SK-N-MC (cell line): ENCODE measurements at regions not wholly inside any gene's neighbourhood (a gene's known extent, or its start where the extent isn't known, plus 50 kb on each side); places are given as distances from the start of the nearest gene placed in this dataset.

ENCODE experiments used
- DNase-seq: peaks from one replicate; pipeline ENCODE4 v3.0.0-alpha.2; 2011; ENCODE audit warnings: low read depth, low spot score
- H3K27ac ChIP-seq: fragments of 200-600 bp; sonication (generic); 2 replicates; pipeline ENCODE4 v1.5.1; 2016; ENCODE audit warnings: mixed run types
- H3K36me3 ChIP-seq: fragments of 200-600 bp; sonication (generic); 2 replicates; pipeline ENCODE4 v1.6.1; 2017; ENCODE audit warnings: antibody characterized with exemption, low read length, mixed read lengths; ENCODE audit not compliant: insufficient read depth
- H3K4me3 ChIP-seq: fragments of 200-600 bp; sonication (generic); 2 replicates; pipeline ENCODE4 v1.5.1; 2016
- H3K9ac ChIP-seq: fragments of 200-600 bp; sonication (generic); 2 replicates; pipeline ENCODE4 v1.8.0; 2017; ENCODE audit warnings: mixed run types, mixed read lengths; ENCODE audit not compliant: insufficient read length
- H3K9me3 ChIP-seq: fragments of 200-600 bp; sonication (generic); 2 replicates; pipeline ENCODE4 v1.6.1; 2017; ENCODE audit warnings: low read depth, mild to moderate bottlenecking, antibody characterized with exemption, low read length, moderate library complexity, mixed read lengths
- EZH2 ChIP-seq: fragments of 200-600 bp; sonication (generic); IDR thresholded peaks from one replicate; pipeline ENCODE4 v1.6.1; 2017; ENCODE audit warnings: antibody characterized with exemption
- FOXP2 ChIP-seq: optimal IDR thresholded peaks from 2 replicates; pipeline ENCODE3; 2011; ENCODE audit warnings: mild to moderate bottlenecking, moderate library complexity; ENCODE audit not compliant: insufficient read depth; ENCODE audit errors: extremely low read length, control extremely low read depth
- POLR2AphosphoS5 ChIP-seq: IDR thresholded peaks from 2 replicates; pipeline ENCODE4 v1.6.1; 2012; ENCODE audit warnings: mild to moderate bottlenecking, low read depth, low read length, borderline replicate concordance

- Histone ChIP-seq H3K9me3 (no peaks in the 10 kb centered on the region), H3K36me3 (no peaks in the 10 kb centered on the region), H3K27ac (no peak overlapping the region), H3K9ac (no peak overlapping the region), H3K4me3 (no peak overlapping the region)
- TF ChIP-seq FOXP2 (no peak), EZH2 (no peak), POLR2AphosphoS5 (no peak)
- DNase-seq: no peak
These were observed 128.0 kb upstream of the TACR1 start for GRCh38 chr2:75327334-75327733.

GRCh38 chr2:75326645-75327044, 127.3 kb upstream of the TACR1 start:
- Histone ChIP-seq H3K36me3 (no peaks in the 10 kb centered on the region), H3K27ac (no peak overlapping the region), H3K4me3 (no peak overlapping the region), H3K9me3 (no peaks in the 10 kb centered on the region), H3K9ac (no peak overlapping the region)
- TF ChIP-seq POLR2AphosphoS5 (no peak), FOXP2 (no peak), EZH2 (no peak)
- no peak for DNase-seq

- H3K27ac ChIP-seq: no peak overlapping the region
- DNase-seq: no peak
- H3K9ac ChIP-seq: no peak overlapping the region
These were observed 126.3 kb upstream of the TACR1 start for GRCh38 chr2:75325594-75325993.

GRCh38 chr2:75324861-75325284, 125.6 kb upstream of the TACR1 start:
- Histone ChIP-seq H3K9ac (no peak overlapping the region), H3K36me3 (no peaks in the 10 kb centered on the region), H3K9me3 (no peaks in the 10 kb centered on the region), H3K4me3 (no peak overlapping the region), H3K27ac (no peak overlapping the region)
- DNase-seq: no peak
- no peak for TF ChIP-seq POLR2AphosphoS5
- TF ChIP-seq EZH2: no peak

More at GRCh38 chr2:75325594-75325993, 126.3 kb upstream of the TACR1 start:
- no peak for TF ChIP-seq FOXP2
- TF ChIP-seq EZH2: no peak
- TF ChIP-seq POLR2AphosphoS5: no peak
- Histone ChIP-seq H3K4me3 (no peak overlapping the region), H3K9me3 (no peaks in the 10 kb centered on the region), H3K36me3 (no peaks in the 10 kb centered on the region)

GRCh38 chr2:75324141-75324540, 124.8 kb upstream of the TACR1 start:
- Histone ChIP-seq H3K27ac (no peak overlapping the region), H3K4me3 (no peak overlapping the region), H3K9me3 (no peaks in the 10 kb centered on the region), H3K36me3 (no peaks in the 10 kb centered on the region), H3K9ac (no peak overlapping the region)
- no peak for DNase-seq
- TF ChIP-seq FOXP2: no peak
- no peak for TF ChIP-seq POLR2AphosphoS5
- no peak for TF ChIP-seq EZH2

GRCh38 chr2:75321599-75321922, 122.2 kb upstream of the TACR1 start:
- no peaks in the 10 kb centered on the region for H3K36me3 ChIP-seq
- no peak for DNase-seq
- no peak overlapping the region for H3K27ac ChIP-seq
- no peak overlapping the region for H3K4me3 ChIP-seq
- H3K9me3 ChIP-seq: no peaks in the 10 kb centered on the region
- no peak overlapping the region for H3K9ac ChIP-seq
- TF ChIP-seq FOXP2 (no peak), EZH2 (no peak), POLR2AphosphoS5 (no peak)

GRCh38 chr2:75320898-75321598, 121.7 kb upstream of the TACR1 start:
- Histone ChIP-seq H3K27ac (no peak overlapping the region), H3K9me3 (no peaks in the 10 kb centered on the region), H3K9ac (no peak overlapping the region), H3K4me3 (no peak overlapping the region), H3K36me3 (no peaks in the 10 kb centered on the region)
- no peak for DNase-seq
- no peak for TF ChIP-seq FOXP2
- no peak for TF ChIP-seq EZH2
- TF ChIP-seq POLR2AphosphoS5: no peak

GRCh38 chr2:75319951-75320350, 120.6 kb upstream of the TACR1 start:
- TF ChIP-seq FOXP2 (no peak), POLR2AphosphoS5 (no peak), EZH2 (no peak)
- H3K4me3 ChIP-seq: no peak overlapping the region
- no peak overlapping the region for H3K9ac ChIP-seq
- no peak for DNase-seq
- H3K27ac ChIP-seq: no peak overlapping the region
- no peaks in the 10 kb centered on the region for H3K36me3 ChIP-seq
- H3K9me3 ChIP-seq: no peaks in the 10 kb centered on the region

GRCh38 chr2:75317802-75318201, 118.5 kb upstream of the TACR1 start:
- no peaks in the 10 kb centered on the region for H3K36me3 ChIP-seq
- H3K4me3 ChIP-seq: no peak overlapping the region
- TF ChIP-seq POLR2AphosphoS5: no peak
- no peak for TF ChIP-seq FOXP2
- no peak for TF ChIP-seq EZH2
- no peak overlapping the region for H3K27ac ChIP-seq
- no peaks in the 10 kb centered on the region for H3K9me3 ChIP-seq
- no peak overlapping the region for H3K9ac ChIP-seq
- DNase-seq: no peak
